ENCODE measurements at regions not wholly inside any gene's neighbourhood (a gene's known extent, or its start where the extent isn't known, plus 50 kb on each side); places are given as distances from the start of the nearest gene placed in this dataset.
"Not testable (repeated sequence)": the region's sequence is repeated elsewhere in the genome, so short reads cannot be mapped to it uniquely, and the experiment has no call there.

GRCh38 chr16:55059146-55059545 lies 128.5 kb downstream of the IRX5 start:
- H3K4me1 Mint-ChIP-seq, result no peaks in the 10 kb centered on the region
- H3K27me3 Mint-ChIP-seq, result peaks cover 63% of the 10 kb centered on the region
- no peak overlapping the region for H3K4me3 Mint-ChIP-seq
- no peaks in the 10 kb centered on the region for H3K36me3 Mint-ChIP-seq (ENCODE audit: low read depth)
- peaks cover 2% of the 10 kb centered on the region for H3K9me3 Mint-ChIP-seq
- ChIA-PET CTCF (no interaction called here), POLR2A (no interaction called here)
- ATAC-seq (ENCODE audit: low read depth) (no peak), DNase-seq (no peak)
- intact Hi-C loops (cut with micrococcal nuclease), result no loop called here
- TF ChIP-seq CTCF (IDR thresholded peaks at IDR 0.05), result no peak
- H3K27ac Mint-ChIP-seq, result no peak overlapping the region

- peaks cover 45% of the 10 kb centered on the region for H3K27me3 Mint-ChIP-seq
- ATAC-seq (ENCODE audit: low read depth) (no peak), DNase-seq (no peak)
- POLR2A ChIA-PET, result no interaction called here
- H3K27ac Mint-ChIP-seq, result no peak overlapping the region
- no peak for TF ChIP-seq CTCF (IDR thresholded peaks at IDR 0.05)
- no peaks in the 10 kb centered on the region for H3K36me3 Mint-ChIP-seq (ENCODE audit: low read depth)
- CTCF ChIA-PET, result no interaction called here
- H3K4me3 Mint-ChIP-seq, result no peak overlapping the region
- intact Hi-C loops (cut with micrococcal nuclease), result no loop called here
- no peaks in the 10 kb centered on the region for H3K4me1 Mint-ChIP-seq
- no peaks in the 10 kb centered on the region for H3K9me3 Mint-ChIP-seq
Measured at GRCh38 chr16:55061126-55061525, 130.5 kb downstream of the IRX5 start.

GRCh38 chr16:55062442-55062841 lies 131.8 kb downstream of the IRX5 start:
- Mint-ChIP-seq H3K9me3 (no peaks in the 10 kb centered on the region), H3K27ac (no peak overlapping the region)
- intact Hi-C loops (cut with micrococcal nuclease), result no loop called here

GRCh38 chr16:55072976-55073375 lies 142.3 kb downstream of the IRX5 start:
- Mint-ChIP-seq H3K27ac (no peak overlapping the region), H3K27me3 (peaks cover 2% of the 10 kb centered on the region), H3K36me3 (ENCODE audit: low read depth) (no peaks in the 10 kb centered on the region), H3K4me3 (no peak overlapping the region), H3K4me1 (no peaks in the 10 kb centered on the region), H3K9me3 (peaks cover 1% of the 10 kb centered on the region)
- no peak for TF ChIP-seq CTCF (IDR thresholded peaks at IDR 0.05)
- no peak for ATAC-seq (ENCODE audit: low read depth)
- CTCF ChIA-PET, result no interaction called here
- POLR2A ChIA-PET, result no interaction called here
- intact Hi-C loops (cut with micrococcal nuclease), result no loop called here
- DNase-seq, result no peak

More at GRCh38 chr16:55062442-55062841, 131.8 kb downstream of the IRX5 start:
- H3K27me3 Mint-ChIP-seq, result peaks cover 33% of the 10 kb centered on the region
- no peak for ATAC-seq (ENCODE audit: low read depth)
- H3K4me1 Mint-ChIP-seq, result no peaks in the 10 kb centered on the region
- ChIA-PET POLR2A (no interaction called here), CTCF (no interaction called here)
- no peak overlapping the region for H3K4me3 Mint-ChIP-seq
- DNase-seq, result no peak
- no peaks in the 10 kb centered on the region for H3K36me3 Mint-ChIP-seq (ENCODE audit: low read depth)
- no peak for TF ChIP-seq CTCF (IDR thresholded peaks at IDR 0.05)

- ATAC-seq (ENCODE audit: low read depth) (no peak), DNase-seq (no peak)
- Mint-ChIP-seq H3K36me3 (ENCODE audit: low read depth) (no peaks in the 10 kb centered on the region), H3K4me1 (no peaks in the 10 kb centered on the region), H3K27ac (no peak overlapping the region), H3K4me3 (no peak overlapping the region), H3K9me3 (peaks cover 1% of the 10 kb centered on the region), H3K27me3 (peaks cover 2% of the 10 kb centered on the region)
- ChIA-PET POLR2A (no interaction called here), CTCF (no interaction called here)
- no peak for TF ChIP-seq CTCF (IDR thresholded peaks at IDR 0.05)
- intact Hi-C loops (cut with micrococcal nuclease), result no loop called here
Measured at GRCh38 chr16:55073830-55074229, 143.2 kb downstream of the IRX5 start.

- H3K4me3 Mint-ChIP-seq; DNase-seq; intact Hi-C loops (cut with micrococcal nuclease); H3K4me1 Mint-ChIP-seq; H3K27me3 Mint-ChIP-seq; H3K36me3 Mint-ChIP-seq (ENCODE audit: low read depth); CTCF ChIA-PET; ATAC-seq (ENCODE audit: low read depth); H3K27ac Mint-ChIP-seq; H3K9me3 Mint-ChIP-seq; POLR2A ChIA-PET: not testable (repeated sequence)
Measured at GRCh38 chr16:55075208-55075607, 144.5 kb downstream of the IRX5 start.
